Trophoblast cell (in vitro differentiated cells and primary cell): ENCODE measurements at regions not wholly inside any gene's neighbourhood (a gene's known extent, or its start where the extent isn't known, plus 50 kb on each side); places are given as distances from the start of the nearest gene placed in this dataset.
"Not testable (repeated sequence)": the region's sequence is repeated elsewhere in the genome, so short reads cannot be mapped to it uniquely, and the experiment has no call there.

Source experiments
- DNase-seq, 2 donors: peaks; one replicate each; pipeline ENCODE4 v3.0.0-alpha.2; 2016
- H2AFZ ChIP-seq: 2 replicates; pipeline ENCODE4 v1.6.1; 2013; ENCODE audit warnings: low read length, moderate library complexity, mild to moderate bottlenecking; ENCODE audit not compliant: insufficient read depth, poor library complexity
- H2AK5ac ChIP-seq: 2 replicates; pipeline ENCODE4 v1.6.1; 2013; ENCODE audit warnings: mild to moderate bottlenecking, low read length
- H2BK120ac ChIP-seq: 2 replicates; pipeline ENCODE4 v1.6.1; 2013; ENCODE audit warnings: low read length, mild to moderate bottlenecking, moderate library complexity; ENCODE audit not compliant: insufficient read depth, poor library complexity
- H2BK12ac ChIP-seq: 2 replicates; pipeline ENCODE4 v1.6.1; 2013; ENCODE audit warnings: mild to moderate bottlenecking, low read length, moderate library complexity
- H2BK5ac ChIP-seq: 2 replicates; pipeline ENCODE4 v1.6.1; 2013; ENCODE audit warnings: low read length, low read depth, moderate library complexity, mild to moderate bottlenecking; ENCODE audit not compliant: poor library complexity
- H3K14ac ChIP-seq: 2 replicates; pipeline ENCODE4 v1.6.1; 2013; ENCODE audit warnings: mild to moderate bottlenecking, low read length
- H3K18ac ChIP-seq: 2 replicates; pipeline ENCODE4 v1.6.1; 2013; ENCODE audit warnings: mild to moderate bottlenecking, low read length
- H3K23ac ChIP-seq: 2 replicates; pipeline ENCODE4 v1.6.1; 2013; ENCODE audit warnings: low read length
- H3K27ac ChIP-seq: 2 replicates; pipeline ENCODE4 v1.5.1; 2013; ENCODE audit warnings: low read depth, mild to moderate bottlenecking, inconsistent platforms, low read length, moderate library complexity
- H3K27me3 ChIP-seq: 2 replicates; pipeline ENCODE4 v1.6.1; 2013; ENCODE audit warnings: inconsistent platforms, mild to moderate bottlenecking, low read length, moderate library complexity; ENCODE audit not compliant: insufficient read depth
- H3K36me3 ChIP-seq, 2 experiments: 1 replicate in 1 of 2; 2 replicates in 1 of 2; pipeline ENCODE4 v1.6.1; 2013; ENCODE audit warnings: low read length in 2 of 2, mild to moderate bottlenecking in 2 of 2, moderate library complexity in 1 of 2; ENCODE audit not compliant: insufficient read depth in 2 of 2, control insufficient read depth in 1 of 2
- H3K4ac ChIP-seq: 2 replicates; pipeline ENCODE4 v1.6.1; 2013; ENCODE audit warnings: low read depth, mild to moderate bottlenecking, low read length, moderate library complexity
- H3K4me1 ChIP-seq, 2 experiments: 1 replicate in 1 of 2; 2 replicates in 1 of 2; pipeline ENCODE4 v1.6.1; 2013; ENCODE audit warnings: low read length in 2 of 2, mild to moderate bottlenecking in 2 of 2, moderate library complexity in 1 of 2; ENCODE audit not compliant: insufficient read depth in 2 of 2, control insufficient read depth in 1 of 2
- H3K4me2 ChIP-seq: 2 replicates; pipeline ENCODE4 v1.6.1; 2013; ENCODE audit warnings: inconsistent platforms, mild to moderate bottlenecking, low read length, moderate library complexity
- H3K4me3 ChIP-seq: 2 replicates; pipeline ENCODE4 v1.5.1; 2013; ENCODE audit warnings: mild to moderate bottlenecking, low read depth, low read length, inconsistent platforms
- H3K79me1 ChIP-seq: one replicate; pipeline ENCODE4 v1.6.1; 2013; ENCODE audit warnings: low read length
- H3K79me2 ChIP-seq: 2 replicates; pipeline ENCODE4 v1.6.1; 2013; ENCODE audit warnings: low read length, mild to moderate bottlenecking; ENCODE audit not compliant: control insufficient read depth, insufficient read depth, poor library complexity
- H3K9ac ChIP-seq: 2 replicates; pipeline ENCODE4 v1.6.1; 2013; ENCODE audit warnings: mild to moderate bottlenecking, low read length
- H3K9me3 ChIP-seq: 2 replicates; pipeline ENCODE4 v1.6.1; 2013; ENCODE audit warnings: low read depth, mild to moderate bottlenecking, control low read depth, inconsistent platforms, low read length; ENCODE audit not compliant: insufficient read depth
- H4K12ac ChIP-seq: 2 replicates; pipeline ENCODE4 v1.6.1; 2013; ENCODE audit warnings: low read depth, mild to moderate bottlenecking, low read length, moderate library complexity
- H4K8ac ChIP-seq: 2 replicates; pipeline ENCODE4 v1.6.1; 2013; ENCODE audit warnings: low read depth, mild to moderate bottlenecking, low read length, moderate library complexity
- H4K91ac ChIP-seq: one replicate; pipeline ENCODE4 v1.6.1; 2013; ENCODE audit warnings: low read depth, mild to moderate bottlenecking, low read length, moderate library complexity
- WGBS: extraction: QIAGEN DNeasy Blood & Tissue Kit; methylation state at CpG from one replicate; pipeline ENCODE4 v1.1.7; 2013; ENCODE audit warnings: missing lambda C conversion rate; ENCODE audit not compliant: insufficient read length, insufficient coverage; ENCODE audit errors: extremely low coverage; 5-methylcytosine and 5-hydroxymethylcytosine counted together

DNA sequence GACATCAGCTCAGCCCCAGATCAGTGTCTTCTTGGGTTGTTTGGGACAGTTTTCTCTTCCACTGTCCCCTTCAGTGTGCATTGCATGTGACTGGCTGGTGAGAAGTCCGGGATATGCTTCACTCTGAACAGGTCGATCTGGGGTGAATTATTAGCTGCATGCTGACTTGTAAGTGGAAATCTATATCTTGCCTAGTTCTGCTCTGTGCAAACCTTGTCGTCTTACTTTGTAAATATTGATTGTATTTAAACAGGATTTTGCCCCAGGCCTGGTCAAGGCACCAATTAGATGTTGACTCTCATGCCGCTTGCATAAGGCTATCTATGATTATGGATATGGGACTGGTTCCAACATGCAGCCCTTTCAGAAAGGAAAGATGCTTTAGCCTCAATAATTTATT lies 669.7 kb downstream of the TYW1 start:
- H3K4me1 ChIP-seq, H3K27ac ChIP-seq, H2BK12ac ChIP-seq, H3K23ac ChIP-seq, H3K9me3 ChIP-seq, H4K91ac ChIP-seq, H4K12ac ChIP-seq, H3K79me2 ChIP-seq, H3K9ac ChIP-seq, H3K4me3 ChIP-seq, H3K4ac ChIP-seq, H3K27me3 ChIP-seq, H2BK120ac ChIP-seq, DNase-seq, H2AFZ ChIP-seq, H2AK5ac ChIP-seq, H3K36me3 ChIP-seq, H3K4me2 ChIP-seq, H3K14ac ChIP-seq, H3K18ac ChIP-seq, H4K8ac ChIP-seq, H2BK5ac ChIP-seq, H3K79me1 ChIP-seq: not testable (repeated sequence)
- no CpG with 5 or more reads among the region's 4 CpGs for WGBS

DNA sequence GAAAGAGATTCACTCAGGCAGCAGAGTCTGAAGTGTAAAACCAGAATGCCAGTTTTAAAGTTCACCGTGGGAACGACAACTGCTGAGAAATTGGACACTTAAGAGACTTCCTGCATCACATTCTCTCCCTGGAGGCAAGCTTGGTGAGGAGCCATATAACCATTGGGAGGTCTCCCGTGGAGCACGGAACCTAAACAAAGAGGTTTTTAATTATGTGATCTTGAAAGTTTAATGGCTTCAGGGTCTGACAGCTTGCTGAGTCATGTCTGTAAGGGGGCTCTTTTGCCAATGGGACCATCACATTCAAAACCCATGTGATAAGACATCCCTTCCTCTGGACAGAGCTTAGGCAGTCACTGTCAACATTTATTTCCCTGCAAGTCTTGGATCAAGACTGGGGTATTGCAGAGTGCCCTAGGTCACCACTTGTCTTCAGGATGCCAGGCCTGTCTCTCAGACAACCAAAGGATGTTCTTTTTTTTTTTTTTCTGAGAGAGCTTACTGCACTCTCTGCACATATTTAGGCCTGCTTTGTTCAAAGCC lies 674.4 kb downstream of the TYW1 start:
- Histone ChIP-seq H3K4me2 (no peak overlapping the region), H2BK12ac (no peak overlapping the region), H3K27me3 (no peaks in the 10 kb centered on the region), H3K14ac (no peak overlapping the region), H3K79me2 (no peaks in the 10 kb centered on the region), H3K79me1 (no peaks in the 10 kb centered on the region), H4K8ac (no peak overlapping the region), H2BK5ac (no peak overlapping the region), H3K4me3 (no peak overlapping the region), H3K9me3 (peaks cover 4% of the 10 kb centered on the region), H3K23ac (no peak overlapping the region), H3K4me1 (no peaks in the 10 kb centered on the region), H4K91ac (no peak overlapping the region), H2BK120ac (no peak overlapping the region), H4K12ac (no peak overlapping the region), H3K36me3 (no peaks in the 10 kb centered on the region), H2AFZ (no peak overlapping the region), H3K18ac (no peak overlapping the region), H2AK5ac (no peak overlapping the region), H3K9ac (no peak overlapping the region), H3K27ac (no peak overlapping the region), H3K4ac (no peak overlapping the region)
- no CpG with 5 or more reads among the region's 4 CpGs for WGBS
- no peak for DNase-seq

DNA sequence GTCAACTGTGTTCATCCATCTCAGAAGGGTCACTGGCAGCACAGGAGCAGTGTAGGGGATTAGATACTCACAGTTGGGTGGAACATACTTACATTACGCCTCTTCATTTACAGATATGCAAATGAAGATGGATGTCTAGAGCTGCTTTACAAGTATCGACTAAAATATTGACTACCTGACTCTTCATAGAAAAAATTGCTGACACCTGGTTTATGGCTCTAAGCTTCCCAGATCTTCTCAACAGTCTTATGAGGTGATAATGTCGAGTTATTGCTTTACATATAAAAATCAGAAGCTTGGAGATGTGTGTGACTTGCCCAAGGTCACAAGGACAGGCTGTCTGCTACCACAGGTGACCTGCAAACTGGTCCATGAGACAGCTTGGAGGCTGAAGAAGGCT lies 677.2 kb downstream of the TYW1 start:
- Histone ChIP-seq H4K91ac (no peak overlapping the region), H3K4me3 (no peak overlapping the region), H2BK120ac (no peak overlapping the region), H2AK5ac (no peak overlapping the region), H3K27ac (no peak overlapping the region), H4K8ac (no peak overlapping the region), H3K4me2 (no peak overlapping the region), H3K9me3 (peaks cover 6% of the 10 kb centered on the region), H4K12ac (no peak overlapping the region), H3K79me1 (no peaks in the 10 kb centered on the region), H3K14ac (no peak overlapping the region), H3K23ac (no peak overlapping the region), H2BK5ac (no peak overlapping the region), H3K36me3 (no peaks in the 10 kb centered on the region), H2BK12ac (no peak overlapping the region), H3K4me1 (no peaks in the 10 kb centered on the region), H3K27me3 (no peaks in the 10 kb centered on the region), H3K79me2 (no peaks in the 10 kb centered on the region), H2AFZ (no peak overlapping the region), H3K4ac (no peak overlapping the region), H3K9ac (no peak overlapping the region), H3K18ac (no peak overlapping the region)
- WGBS: no CpG with 5 or more reads among the region's 3 CpGs
- no peak for DNase-seq

DNA sequence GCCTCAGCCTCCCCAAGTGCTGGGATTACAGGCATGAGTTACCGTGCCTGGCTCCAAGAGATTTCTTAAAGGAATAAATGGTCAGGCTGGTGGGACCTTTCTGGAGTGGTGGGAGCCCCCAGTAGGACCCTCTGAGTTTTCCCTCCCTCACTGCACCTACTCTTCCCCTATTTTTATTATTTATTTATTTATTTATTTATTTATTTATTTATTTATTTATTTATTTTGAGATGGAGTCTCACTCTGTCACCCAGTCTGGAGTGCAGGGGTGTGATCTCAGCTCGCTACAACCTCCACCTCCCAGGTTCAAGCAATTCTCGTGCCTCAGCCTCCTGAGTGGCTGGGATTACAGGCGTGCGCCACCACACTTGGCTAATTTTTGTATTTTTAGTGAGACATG lies 678.2 kb downstream of the TYW1 start:
- not testable (repeated sequence) for H3K14ac ChIP-seq, H3K27ac ChIP-seq, H3K4ac ChIP-seq, H3K4me1 ChIP-seq, H2AK5ac ChIP-seq, H3K36me3 ChIP-seq, H4K12ac ChIP-seq, H2BK120ac ChIP-seq, DNase-seq, H2AFZ ChIP-seq, H3K27me3 ChIP-seq, H4K8ac ChIP-seq, H3K4me2 ChIP-seq, H2BK5ac ChIP-seq, H4K91ac ChIP-seq, H2BK12ac ChIP-seq, H3K4me3 ChIP-seq, H3K23ac ChIP-seq, H3K79me2 ChIP-seq, H3K9me3 ChIP-seq, H3K79me1 ChIP-seq, H3K9ac ChIP-seq, H3K18ac ChIP-seq
- no CpG with 5 or more reads among the region's 5 CpGs for WGBS
